Endothelial cell of umbilical vein (primary cell): ENCODE measurements at regions not wholly inside any gene's neighbourhood (a gene's known extent, or its start where the extent isn't known, plus 50 kb on each side); places are given as distances from the start of the nearest gene placed in this dataset.

Experiments
- BruUV-seq: library from RNA; stranded (reverse); fragments of 400-500 nt; replicated peaks from 2 replicates; lab custom pipeline; 2021; lab: Mats Ljungman, UMichigan
- CTCF ChIA-PET: fragments of 300-600, 350-600 bp; sonication (Branson Sonifier 250); formaldehyde crosslinking; loops from one replicate; lab custom pipeline; 2021; ENCODE audit warnings: antibody characterized with exemption, inconsistent platforms; lab: Charles Lee
- POLR2A ChIA-PET: fragments of 300-600, 350-600 bp; sonication (Branson Sonifier 250); formaldehyde crosslinking; loops from one replicate; lab custom pipeline; 2021; ENCODE audit warnings: antibody characterized with exemption, inconsistent platforms; lab: Charles Lee
- DNase-seq: peaks from one replicate; pipeline ENCODE4 v3.0.0-alpha.2; 2011; ENCODE audit warnings: low read depth, low spot score
- FAIRE-seq: peaks from 2 replicates; lab custom pipeline; 2011; peaks lifted over from hg19 to GRCh38; lab: Jason Lieb, UNC
- H2AFZ ChIP-seq: 2 replicates; pipeline ENCODE4 v1.6.0; 2012; ENCODE audit warnings: low read depth, low read length, control low read depth, inconsistent platforms
- H3K27ac ChIP-seq: 2 replicates; pipeline ENCODE4 v1.5.1; 2011; ENCODE audit warnings: low read depth, mild to moderate bottlenecking, control low read depth, low read length, moderate library complexity; ENCODE audit not compliant: insufficient read depth
- H3K27me3 ChIP-seq, 2 experiments: 2 replicates each; pipeline versions ENCODE4 v1.6.0 to v1.6.1; 2011; ENCODE audit warnings: low read length in 2 of 2, mixed read lengths in 1 of 2; ENCODE audit not compliant: control insufficient read depth in 2 of 2, insufficient read depth in 2 of 2
- H3K36me3 ChIP-seq, 2 experiments: 2 replicates in 1 of 2; 3 replicates in 1 of 2; pipeline ENCODE4 v1.5.1; 2011; ENCODE audit warnings: low read length in 2 of 2, mild to moderate bottlenecking in 1 of 2, moderate library complexity in 1 of 2; ENCODE audit not compliant: control insufficient read depth in 2 of 2, insufficient read depth in 2 of 2; ENCODE audit errors: extremely low read depth in 1 of 2
- H3K4me1 ChIP-seq: 3 replicates; pipeline ENCODE4 v1.5.1; 2011; ENCODE audit warnings: mild to moderate bottlenecking, low read length; ENCODE audit not compliant: control insufficient read depth, insufficient read depth; ENCODE audit errors: extremely low read depth
- H3K4me2 ChIP-seq: 2 replicates; pipeline ENCODE4 v1.6.1; 2011; ENCODE audit warnings: low read length, control low read depth, mixed read lengths; ENCODE audit not compliant: insufficient read depth
- H3K4me3 ChIP-seq, 3 experiments: fragments of 200-600 bp in 1 of 3; sonication (generic), shearing (Covaris generic) in 1 of 3; replicated peaks in 1 of 3; 2 replicates each; pipeline ENCODE4 v1.5.1; 2011 to 2016; ENCODE audit warnings: control low read depth in 3 of 3, low read length in 3 of 3, mild to moderate bottlenecking in 2 of 3, inconsistent platforms in 1 of 3, low read depth in 1 of 3, moderate library complexity in 1 of 3; ENCODE audit not compliant: insufficient read depth in 1 of 3
- H3K79me2 ChIP-seq: 2 replicates; pipeline ENCODE4 v1.6.0; 2012; ENCODE audit warnings: low read length, inconsistent platforms; ENCODE audit not compliant: control insufficient read depth, insufficient read depth
- H3K9ac ChIP-seq: replicated peaks from 2 replicates; pipeline ENCODE3; 2011; ENCODE audit warnings: low read length, control low read depth; ENCODE audit not compliant: insufficient read depth; ENCODE audit errors: extremely low read depth
- H3K9me1 ChIP-seq: replicated peaks from 3 replicates; pipeline ENCODE4 v1.6.0; 2011; ENCODE audit warnings: mild to moderate bottlenecking, low read length; ENCODE audit not compliant: control insufficient read depth, insufficient read depth; ENCODE audit errors: extremely low read depth
- H3K9me3 ChIP-seq: replicated peaks from 2 replicates; pipeline ENCODE4 v1.5.1; 2012; ENCODE audit warnings: low read length, inconsistent platforms; ENCODE audit not compliant: control insufficient read depth, insufficient read depth
- H4K20me1 ChIP-seq: replicated peaks from 2 replicates; pipeline ENCODE3; 2011; ENCODE audit warnings: mild to moderate bottlenecking, low read length; ENCODE audit not compliant: control insufficient read depth, insufficient read depth; ENCODE audit errors: extremely low read depth
- CTCF ChIP-seq, 2 donors: IDR thresholded peaks; 1 replicate in 1 of 2; 2 replicates in 1 of 2; pipeline ENCODE4 v1.5.1; 2011; ENCODE audit warnings: low read length in 2 of 2, mild to moderate bottlenecking in 2 of 2, moderate library complexity in 2 of 2, control low read depth in 1 of 2, inconsistent platforms in 1 of 2, low read depth in 1 of 2; ENCODE audit not compliant: insufficient read depth in 1 of 2; ENCODE audit errors: extremely low read depth in 1 of 2
- EZH2 ChIP-seq: IDR thresholded peaks from 2 replicates; pipeline ENCODE4 v1.6.1; 2012; ENCODE audit warnings: borderline replicate concordance, low read depth, mild to moderate bottlenecking, moderate library complexity, low read length, inconsistent platforms; ENCODE audit not compliant: severe bottlenecking
- FOS ChIP-seq: IDR thresholded peaks from 2 replicates; pipeline ENCODE4 v1.6.1; 2011; ENCODE audit warnings: mild to moderate bottlenecking, low read length, moderate library complexity, borderline replicate concordance; ENCODE audit not compliant: insufficient read depth
- GATA2 ChIP-seq: IDR thresholded peaks from 2 replicates; pipeline ENCODE4 v1.7.0; 2011; ENCODE audit warnings: low read depth, mild to moderate bottlenecking, moderate library complexity, mixed read lengths, low read length; ENCODE audit not compliant: insufficient read length, insufficient read depth
- JUN ChIP-seq: IDR thresholded peaks from 2 replicates; pipeline ENCODE4 v1.6.1; 2011; ENCODE audit warnings: borderline replicate concordance, low read depth; ENCODE audit not compliant: insufficient read length, insufficient read depth
- MYC ChIP-seq: IDR thresholded peaks from one replicate; pipeline ENCODE4 v1.6.1; 2011; ENCODE audit warnings: mild to moderate bottlenecking, low read depth, low read length
- POLR2A ChIP-seq: IDR thresholded peaks from 2 replicates; pipeline ENCODE4 v1.6.1; 2012; ENCODE audit warnings: low read depth, mild to moderate bottlenecking, control low read depth, low read length
- POLR2AphosphoS5 ChIP-seq: IDR thresholded peaks from 2 replicates; pipeline ENCODE4 v1.6.1; 2012; ENCODE audit warnings: low read depth, mild to moderate bottlenecking, control low read depth, low read length, moderate library complexity; ENCODE audit not compliant: insufficient read depth
- dilution Hi-C: fragments of 300-500 bp; cut with MboI; formaldehyde crosslinking; loops from one replicate; pipeline ENCODE4 v1.15.0; 2019; ENCODE audit warnings: low sequenced_read_pairs; ENCODE audit not compliant: extremely low pct_ligation_motif_present
- intact Hi-C: fragments of 100-400 bp; cut with micrococcal nuclease; formaldehyde crosslinking; loops from one replicate; pipeline ENCODE4 v1.10.0; 2022
- TF ChIP-seq, protein P1 (sequence below): IDR thresholded peaks from 2 replicates; pipeline ENCODE4 v1.6.1; 2011; ENCODE audit not compliant: insufficient read depth, insufficient read length

DNA sequence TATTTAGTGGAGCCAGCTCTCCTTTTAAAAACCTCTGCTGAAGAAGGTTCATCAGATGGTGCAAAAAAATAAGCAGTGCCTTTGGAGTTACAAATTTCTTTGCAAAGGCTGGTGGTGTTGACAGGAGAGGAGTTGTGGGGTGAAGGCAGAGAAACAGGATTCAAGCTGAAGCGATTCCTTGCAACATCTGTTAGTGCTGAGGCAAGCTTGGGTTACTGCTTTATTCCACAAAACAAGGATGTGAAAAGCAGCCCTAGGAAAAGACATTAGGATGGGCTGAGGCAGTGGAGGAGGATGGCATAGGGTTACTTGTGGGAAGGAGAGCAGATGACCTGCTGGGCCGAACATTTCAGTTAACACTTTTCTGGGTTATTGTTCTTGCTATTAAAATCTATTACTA lies 390.7 kb downstream of the DLEU7 start:
- no peak overlapping the region for H3K9ac ChIP-seq
- no peaks in the 10 kb centered on the region for H4K20me1 ChIP-seq
- H2AFZ ChIP-seq: no peak overlapping the region
- H3K9me3 ChIP-seq: no peaks in the 10 kb centered on the region
- H3K9me1 ChIP-seq: no peaks in the 10 kb centered on the region
- no peak overlapping the region for H3K27ac ChIP-seq
- H3K4me3 ChIP-seq: no peak overlapping the region
- CTCF ChIA-PET: interaction anchor here (3.2 kb wide), 1 partner anchor 10 kb away, joined by 12 read pairs; no protein-coding TSS in a partner anchor
- no peaks in the 10 kb centered on the region for H3K36me3 ChIP-seq
- no TSS peak for BruUV-seq
- POLR2A ChIA-PET: no interaction called here
- no peak for TF ChIP-seq GATA2
- no peak for TF ChIP-seq MYC
- TF ChIP-seq POLR2A: no peak
- TF ChIP-seq, protein P1, sequence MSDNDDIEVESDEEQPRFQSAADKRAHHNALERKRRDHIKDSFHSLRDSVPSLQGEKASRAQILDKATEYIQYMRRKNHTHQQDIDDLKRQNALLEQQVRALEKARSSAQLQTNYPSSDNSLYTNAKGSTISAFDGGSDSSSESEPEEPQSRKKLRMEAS: no peak
- TF ChIP-seq FOS: no peak
- TF ChIP-seq POLR2AphosphoS5: no peak
- TF ChIP-seq EZH2: no peak
- no peak for TF ChIP-seq CTCF (IDR thresholded peaks at IDR 0.05; ENCODE audit: extremely low read depth in 1 of 2, insufficient read depth in 1 of 2, low read depth in 1 of 2, low read length in 2 of 2)
- no peak for TF ChIP-seq JUN
- peaks cover 20% of the 10 kb centered on the region for H3K4me1 ChIP-seq
- no peak for DNase-seq
- H3K4me2 ChIP-seq: no peak overlapping the region
- intact Hi-C loops: no loop called here
- H3K79me2 ChIP-seq: no peaks in the 10 kb centered on the region
- dilution Hi-C loops: no loop called here
- no peaks in the 10 kb centered on the region for H3K27me3 ChIP-seq
- no peak for FAIRE-seq
